Stimulated activated CD4-positive, alpha-beta T cell treated with anti-CD3 and anti-CD28 coated beads, Interleukin-1b, Interleukin-23, amount 100 ng/mL, for 1 hour (primary cell): ENCODE measurements at regions not wholly inside any gene's neighbourhood (a gene's known extent, or its start where the extent isn't known, plus 50 kb on each side); places are given as distances from the start of the nearest gene placed in this dataset.

Source experiments
- DNase-seq, 2 donors: peaks; one replicate each; pipeline ENCODE4 v3.0.0-alpha.2; 2020; ENCODE audit warnings: low read depth in 2 of 2

DNA sequence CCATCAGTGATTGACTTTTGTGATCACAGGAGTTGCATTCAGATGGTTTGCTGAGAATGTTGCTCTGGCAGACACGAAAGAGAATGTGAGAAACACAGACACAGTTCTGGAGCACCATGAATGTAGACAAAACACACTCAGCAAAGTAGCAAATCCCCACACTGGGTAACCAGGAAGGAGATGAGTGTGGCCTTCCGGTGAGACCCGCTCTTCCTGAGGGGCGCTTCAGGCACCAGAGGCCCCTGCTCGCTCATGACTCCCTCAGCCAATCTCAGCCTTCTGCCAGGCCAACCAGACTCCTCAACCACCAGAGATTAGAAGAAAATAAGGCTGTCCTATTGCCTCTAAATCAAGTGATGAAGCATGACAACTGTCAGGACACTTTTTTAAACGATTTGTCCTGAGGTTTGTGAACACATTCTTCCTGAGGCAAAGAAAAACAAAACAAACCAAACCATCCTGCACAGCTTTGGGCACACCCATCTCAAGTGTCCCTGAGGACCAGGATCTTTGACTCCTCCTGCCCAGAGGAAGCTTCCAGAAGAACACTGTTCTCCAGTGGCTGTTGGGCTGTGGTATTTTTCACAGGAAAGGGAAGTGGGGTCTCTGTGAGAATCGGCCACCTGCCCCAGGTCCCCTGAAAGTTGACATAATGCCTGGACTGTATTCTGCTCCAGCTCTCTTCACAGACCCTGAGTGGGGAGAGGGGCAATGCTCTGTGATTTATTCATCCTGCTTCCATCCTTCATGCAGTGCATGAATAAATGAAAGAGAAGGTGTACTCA lies 152.8 kb downstream of the BCL11A start:
- DNase-seq: no peak

- no peak for DNase-seq
These were observed 159.0 kb downstream of the BCL11A start for GRCh38 chr2:60394463-60394862.

DNA sequence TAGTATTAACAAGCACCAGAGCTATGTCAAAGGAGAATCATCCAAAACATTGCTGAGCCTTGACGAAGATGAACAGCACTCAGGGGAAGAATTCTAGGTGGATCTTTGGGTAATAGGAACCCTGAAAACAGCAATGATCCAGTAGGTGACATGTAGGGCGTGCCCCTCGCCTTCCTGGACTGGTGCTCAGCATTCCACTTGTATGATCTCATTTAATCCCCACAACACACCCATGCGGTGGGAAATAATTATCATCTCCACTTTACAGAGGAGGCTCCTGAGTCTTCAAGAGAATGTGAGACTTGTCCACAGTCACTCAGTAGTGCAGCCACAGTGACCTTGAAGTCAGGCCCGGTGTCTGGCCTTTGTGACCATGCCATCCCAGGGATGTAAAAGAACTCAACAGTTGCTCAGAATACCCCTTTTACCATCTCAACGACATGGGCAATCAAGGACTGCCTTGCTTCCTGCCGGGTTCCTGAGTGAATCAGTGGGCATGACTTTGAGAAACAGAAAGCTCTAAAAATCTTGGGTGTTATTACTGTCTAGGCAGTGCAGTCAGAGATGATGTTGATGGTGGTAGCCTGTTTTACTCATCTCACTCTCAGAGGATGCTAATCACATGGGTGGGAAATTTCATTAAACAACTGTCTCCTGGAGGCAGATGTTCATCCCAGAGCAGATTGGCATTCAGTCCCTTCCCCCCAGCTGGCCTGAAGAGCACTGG lies 161.6 kb downstream of the BCL11A start:
- DNase-seq: no peak

GRCh38 chr2:60391230-60391629 lies 162.2 kb downstream of the BCL11A start:
- DNase-seq: no peak

- DNase-seq: no peak
These were observed 167.0 kb downstream of the BCL11A start for GRCh38 chr2:60386436-60386835.

DNA sequence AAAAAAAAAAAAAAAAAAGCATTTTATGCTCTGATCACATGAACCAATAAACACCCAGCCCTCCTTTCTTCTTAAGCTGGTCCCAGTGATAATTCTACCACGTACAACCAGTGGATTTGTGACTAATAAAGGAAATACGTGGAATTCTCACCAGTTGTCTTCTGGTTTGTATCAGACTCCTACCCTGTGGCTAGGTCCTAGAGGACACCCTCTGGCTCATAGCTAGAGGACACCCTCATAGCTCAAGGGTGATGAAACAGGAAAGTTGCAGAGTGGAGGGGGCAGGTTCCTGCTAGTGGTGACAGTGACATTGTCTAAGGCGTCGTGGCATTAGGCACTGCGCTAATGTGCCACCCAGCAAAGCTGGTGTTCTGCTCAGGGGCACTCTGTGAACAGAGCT lies 167.8 kb downstream of the BCL11A start:
- no peak for DNase-seq

DNA sequence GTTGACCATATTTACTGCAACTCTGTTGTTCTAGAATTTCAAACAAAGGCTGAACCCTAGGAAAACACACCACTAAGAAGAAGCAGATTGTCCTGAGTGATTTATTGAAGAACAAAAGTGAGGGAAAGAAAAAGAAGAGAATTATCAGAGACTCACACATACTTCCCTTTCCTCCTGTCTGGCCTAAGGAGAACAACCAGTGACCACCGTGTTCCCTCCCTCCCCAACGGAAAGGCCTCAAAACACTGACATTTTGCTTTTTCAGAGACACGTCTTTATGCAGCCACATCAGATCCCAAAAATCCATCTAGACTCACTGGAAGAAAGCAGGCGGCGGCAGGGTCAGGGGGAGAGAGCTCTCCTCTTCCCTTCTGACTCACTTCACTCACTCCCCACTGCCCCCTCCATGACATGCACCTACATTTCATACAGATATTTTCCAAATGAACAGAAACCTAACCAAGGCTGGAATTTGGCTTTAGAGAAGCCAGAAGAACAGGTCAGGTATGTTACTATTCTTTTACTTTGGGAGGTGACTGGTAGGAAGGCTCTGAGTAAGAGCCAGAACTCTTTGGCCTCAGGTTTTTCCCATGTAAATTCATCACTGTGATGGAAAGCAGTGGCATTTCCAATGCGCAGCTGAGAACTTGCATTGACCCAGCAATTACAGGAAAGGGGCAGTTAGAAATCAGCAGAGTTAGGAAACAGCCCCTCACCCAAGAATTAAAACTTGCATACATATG lies 169.9 kb downstream of the BCL11A start:
- no peak for DNase-seq

DNA sequence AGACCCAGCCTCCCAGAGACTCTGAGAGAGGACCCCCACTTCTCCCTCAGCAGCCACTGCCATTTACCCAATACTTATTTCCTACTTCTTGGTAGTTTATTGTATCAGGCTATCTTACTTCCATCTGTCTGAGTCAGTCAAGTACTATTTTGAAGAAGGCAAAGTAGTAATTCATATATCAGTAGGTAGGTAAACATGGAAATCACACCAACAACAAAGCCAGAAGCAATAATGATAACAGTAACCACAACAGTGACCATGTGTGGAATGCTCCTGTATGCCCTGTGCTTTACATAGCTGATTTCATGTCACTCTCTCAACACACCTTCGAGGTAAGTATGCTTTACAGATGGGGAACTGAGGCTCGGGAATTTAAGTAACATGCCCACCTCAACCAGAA lies 173.0 kb downstream of the BCL11A start:
- DNase-seq: no peak

- DNase-seq: no peak
These were observed 173.8 kb downstream of the BCL11A start for GRCh38 chr2:60379684-60380083.

- no peak for DNase-seq
These were observed 174.2 kb downstream of the BCL11A start for GRCh38 chr2:60379216-60379615.

- no peak for DNase-seq
These were observed 175.6 kb downstream of the BCL11A start for GRCh38 chr2:60377825-60378224.

- no peak for DNase-seq
These were observed 177.2 kb downstream of the BCL11A start for GRCh38 chr2:60376252-60376651.

GRCh38 chr2:60371681-60372080 lies 181.8 kb downstream of the BCL11A start:
- no peak for DNase-seq

DNA sequence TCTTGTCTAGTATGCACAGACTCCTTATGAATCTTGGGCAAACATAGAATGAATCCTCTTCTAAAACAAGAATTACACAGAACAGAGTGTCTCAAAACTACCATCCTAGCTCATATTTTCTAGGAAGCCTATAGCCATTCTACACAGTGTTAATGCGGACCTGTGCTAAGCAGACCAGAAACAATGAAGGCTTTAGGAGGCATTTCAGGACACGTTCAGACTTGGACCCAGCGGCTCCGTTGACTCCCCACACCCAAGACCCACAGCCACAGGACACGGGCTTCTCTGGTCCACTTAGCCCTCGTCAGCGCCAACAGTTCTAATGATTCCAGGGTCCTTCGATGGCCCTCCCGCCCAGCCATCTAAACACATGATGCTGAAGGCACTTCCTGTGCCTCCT lies 182.2 kb downstream of the BCL11A start:
- DNase-seq: no peak

DNA sequence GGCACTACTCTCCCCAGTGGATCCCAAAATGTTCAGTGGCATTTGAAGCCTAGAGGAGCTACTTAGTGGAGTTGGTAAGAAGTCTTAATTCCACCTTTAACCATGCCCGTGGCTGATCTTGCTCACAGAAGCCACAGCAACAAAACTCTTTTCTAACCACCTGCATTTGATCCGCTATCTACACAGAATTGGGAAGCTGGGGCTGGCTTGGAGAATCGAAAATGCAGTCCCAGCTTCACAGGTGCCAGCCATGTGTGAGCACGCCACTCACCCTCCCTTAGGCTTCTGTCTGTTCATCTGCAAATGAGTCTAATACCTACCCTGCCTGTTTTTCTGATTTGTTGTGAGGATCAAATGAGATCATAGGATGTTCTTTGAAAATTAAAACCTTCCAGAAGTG lies 182.6 kb downstream of the BCL11A start:
- DNase-seq: no peak

DNA sequence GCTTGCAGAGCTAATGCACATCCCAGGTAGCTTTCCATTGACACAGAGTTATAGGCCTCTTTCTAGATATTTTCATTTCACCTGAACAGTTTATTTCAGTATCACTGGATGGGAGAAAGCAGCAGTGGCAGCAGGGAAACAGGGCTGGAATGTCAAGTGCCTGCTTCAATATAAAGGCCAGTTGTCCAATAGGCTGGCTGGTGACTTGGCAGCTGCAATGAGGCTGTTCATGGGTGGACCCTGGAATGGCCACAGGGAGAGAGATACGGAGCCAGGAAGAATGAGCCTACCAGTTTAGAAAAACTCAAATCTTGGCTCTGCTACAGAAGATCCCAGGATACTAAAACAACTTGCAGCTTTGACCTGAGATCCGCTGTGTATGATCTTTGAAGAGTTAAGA lies 185.0 kb downstream of the BCL11A start:
- no peak for DNase-seq

- DNase-seq: no peak
These were observed 187.2 kb downstream of the BCL11A start for GRCh38 chr2:60366135-60366712.

DNA sequence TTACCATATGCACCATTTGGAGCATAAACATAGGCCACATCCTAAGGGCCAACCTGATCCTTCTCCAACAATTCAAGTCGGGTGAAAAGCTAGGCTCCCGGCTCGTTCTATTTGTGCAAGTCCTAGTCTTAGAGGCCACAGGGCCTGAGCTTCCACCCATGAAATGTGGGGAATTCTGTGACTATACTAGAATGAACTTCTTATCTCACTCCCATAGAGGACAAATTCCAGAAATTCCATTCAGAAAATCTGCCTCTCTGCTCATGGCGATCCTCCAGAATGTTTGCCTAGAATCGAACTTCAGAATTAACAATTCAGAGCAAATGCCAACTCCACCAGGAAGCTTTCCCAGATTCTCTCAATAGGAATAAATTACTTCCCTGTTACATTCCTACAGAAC lies 187.9 kb downstream of the BCL11A start:
- DNase-seq: no peak

GRCh38 chr2:60364491-60364890 lies 189.0 kb downstream of the BCL11A start:
- DNase-seq: no peak

DNA sequence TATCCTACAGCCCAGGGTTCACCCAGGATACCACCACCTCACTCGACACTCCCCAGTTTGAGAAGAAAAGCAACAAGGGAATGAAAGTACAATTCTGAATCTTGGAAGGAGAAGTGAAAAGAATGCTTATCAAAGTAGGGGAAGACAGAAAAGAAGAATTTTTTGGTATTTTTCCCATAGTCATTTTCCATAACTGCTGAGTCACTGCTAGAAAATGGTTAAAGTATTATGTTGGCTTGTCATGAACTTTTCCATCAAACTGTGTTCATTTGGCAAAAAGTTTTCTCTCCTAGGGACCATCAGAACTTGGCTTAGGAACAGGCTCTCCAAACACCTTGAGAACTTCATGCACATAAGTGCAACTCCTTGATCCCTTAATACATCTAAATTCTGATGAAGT lies 192.0 kb downstream of the BCL11A start:
- DNase-seq: no peak

- no peak for DNase-seq
These were observed 193.9 kb downstream of the BCL11A start for GRCh38 chr2:60359569-60359968.

DNA sequence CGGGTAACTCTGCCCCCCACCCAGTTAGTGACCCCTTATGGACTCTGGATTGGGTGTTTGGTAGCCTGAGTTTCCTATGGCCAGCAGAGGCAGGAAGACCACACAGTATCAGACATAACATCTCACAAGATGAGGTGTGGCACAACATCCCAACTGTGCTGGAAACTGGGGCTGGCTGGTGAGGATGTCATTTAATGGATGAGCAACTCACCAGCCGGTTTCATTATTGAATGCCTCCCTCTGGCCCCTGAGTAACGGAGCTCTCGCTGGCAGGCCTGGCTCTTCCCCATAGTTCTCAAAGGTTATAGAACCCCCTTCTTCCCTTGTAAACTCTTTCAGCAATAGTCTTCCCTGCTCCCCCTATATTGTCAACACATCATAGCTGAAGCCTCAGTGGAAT lies 195.0 kb downstream of the BCL11A start:
- no peak for DNase-seq
